ENCODE measurements at regions not wholly inside any gene's neighbourhood (a gene's known extent, or its start where the extent isn't known, plus 50 kb on each side); places are given as distances from the start of the nearest gene placed in this dataset.

DNA sequence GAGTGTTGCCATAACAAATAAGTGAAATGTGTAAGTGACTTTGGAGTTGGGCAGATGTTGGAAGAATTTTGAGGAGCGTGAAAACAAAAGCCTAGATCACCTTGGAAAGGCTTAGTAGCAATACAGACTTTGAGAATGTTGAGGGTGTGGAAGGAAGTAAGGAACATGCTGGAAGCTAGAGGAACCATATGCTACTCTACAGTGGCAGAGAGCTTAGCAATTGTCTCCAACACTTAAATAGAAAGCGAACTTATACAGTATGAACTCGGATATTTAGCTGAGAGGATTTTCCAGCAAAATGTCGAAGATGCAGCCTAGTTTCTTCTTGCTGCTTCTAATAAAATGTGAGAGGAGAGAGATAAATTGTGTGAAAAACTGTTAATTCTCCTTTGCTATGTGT, 271.2 kb downstream of the ADRA2A start:
- no peak for DNase-seq (ENCODE audit: low read depth in 2 of 2)

GRCh38 chr10:111354859-111355258, 278.0 kb downstream of the ADRA2A start:
- DNase-seq (ENCODE audit: low read depth in 2 of 2): no peak

DNA sequence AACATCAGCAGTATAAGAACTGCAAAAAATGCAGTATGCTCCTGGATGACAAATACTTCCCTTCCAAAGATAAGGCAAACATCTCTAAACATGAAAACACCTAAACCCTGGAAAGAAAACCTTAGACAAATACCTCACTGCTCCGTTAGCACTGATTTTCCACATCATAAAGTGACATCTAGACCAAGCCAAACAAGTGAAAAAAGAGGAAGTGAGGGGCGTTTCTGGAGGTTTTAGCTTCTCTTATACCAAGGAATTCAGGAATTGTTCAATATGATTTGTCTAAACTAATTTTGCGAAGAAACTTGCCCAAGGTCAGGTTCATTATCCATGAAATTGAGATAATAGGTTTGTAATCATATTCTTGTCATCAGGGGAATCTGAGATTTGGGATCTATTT, 279.7 kb downstream of the ADRA2A start:
- DNase-seq (ENCODE audit: low read depth in 2 of 2): no peak

- no peak for DNase-seq (ENCODE audit: low read depth in 2 of 2)
Observed at GRCh38 chr10:111357859-111358258, 281.0 kb downstream of the ADRA2A start.

DNA sequence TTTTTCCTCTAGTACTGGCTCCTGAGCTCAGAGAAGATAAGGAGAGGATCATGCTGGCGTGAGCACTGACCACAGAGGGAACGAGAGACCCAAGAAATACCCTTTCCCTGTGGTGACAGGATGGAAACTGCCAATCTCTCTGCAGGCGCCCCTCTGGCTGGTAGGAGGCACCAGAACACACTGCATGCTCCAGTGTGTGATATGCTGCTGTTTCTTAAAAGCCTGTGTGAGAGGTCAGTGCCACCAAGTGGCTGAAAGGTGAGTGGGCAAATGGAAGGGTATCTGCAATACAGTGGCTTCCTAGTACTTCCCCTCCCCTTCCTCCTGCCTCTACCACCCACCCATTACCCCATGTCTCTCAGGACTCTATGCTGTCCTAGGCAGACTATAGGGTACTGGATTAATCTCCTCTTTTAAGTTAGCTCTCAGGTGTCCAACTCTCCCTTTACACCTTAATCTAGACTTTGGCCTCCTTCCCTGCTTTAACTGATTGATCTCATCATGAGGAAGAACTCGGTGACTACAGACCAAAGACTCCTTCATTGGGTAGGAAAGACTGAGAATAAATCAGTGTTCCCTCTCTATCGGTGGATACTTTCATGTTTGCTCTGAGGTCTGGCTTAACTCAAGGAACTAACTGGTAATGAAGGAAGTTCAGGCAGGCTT, 283.6 kb downstream of the ADRA2A start:
- DNase-seq (ENCODE audit: low read depth in 2 of 2): no peak

DNA sequence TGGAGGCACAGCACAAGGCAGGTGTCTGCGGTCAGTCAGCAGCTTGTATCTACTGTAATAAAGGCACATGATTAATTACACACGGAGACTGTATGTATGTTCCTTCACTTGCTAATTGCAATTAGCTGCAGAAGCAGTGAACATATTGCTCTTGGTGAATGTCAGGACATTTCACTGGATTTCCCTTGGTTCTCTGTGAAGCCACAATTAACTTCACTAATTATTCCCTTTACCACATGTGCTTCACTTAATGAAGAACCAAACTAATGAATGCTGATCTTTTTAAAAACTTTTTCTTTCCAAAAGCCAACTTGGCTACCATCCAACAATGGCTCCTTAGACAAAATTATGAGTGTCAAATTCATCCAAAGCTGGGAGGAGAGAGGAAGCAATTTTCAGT, 290.7 kb downstream of the ADRA2A start:
- no peak for DNase-seq (ENCODE audit: low read depth in 2 of 2)

GRCh38 chr10:111370101-111370500, 293.3 kb downstream of the ADRA2A start:
- no peak for DNase-seq (ENCODE audit: low read depth in 2 of 2)

DNA sequence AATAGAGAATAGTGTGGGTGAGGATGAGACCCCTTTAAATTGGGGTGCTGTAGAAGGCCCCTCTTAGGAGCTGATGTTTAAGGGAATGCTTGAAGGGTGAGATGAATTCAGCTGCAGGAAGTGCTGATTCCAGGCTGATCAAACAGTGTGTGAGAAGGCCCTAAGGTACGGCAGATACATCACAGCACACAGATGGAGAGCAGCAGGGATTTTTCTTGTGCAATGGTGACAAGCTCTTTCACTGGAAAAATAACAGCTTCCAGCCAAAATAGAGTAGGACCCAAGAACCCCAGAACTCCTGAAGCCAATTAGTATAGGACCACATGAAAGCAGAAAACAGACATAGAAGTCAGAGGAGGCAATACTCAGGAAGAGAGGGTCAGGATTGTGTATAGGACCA, 296.9 kb downstream of the ADRA2A start:
- no peak for DNase-seq (ENCODE audit: low read depth in 2 of 2)

DNA sequence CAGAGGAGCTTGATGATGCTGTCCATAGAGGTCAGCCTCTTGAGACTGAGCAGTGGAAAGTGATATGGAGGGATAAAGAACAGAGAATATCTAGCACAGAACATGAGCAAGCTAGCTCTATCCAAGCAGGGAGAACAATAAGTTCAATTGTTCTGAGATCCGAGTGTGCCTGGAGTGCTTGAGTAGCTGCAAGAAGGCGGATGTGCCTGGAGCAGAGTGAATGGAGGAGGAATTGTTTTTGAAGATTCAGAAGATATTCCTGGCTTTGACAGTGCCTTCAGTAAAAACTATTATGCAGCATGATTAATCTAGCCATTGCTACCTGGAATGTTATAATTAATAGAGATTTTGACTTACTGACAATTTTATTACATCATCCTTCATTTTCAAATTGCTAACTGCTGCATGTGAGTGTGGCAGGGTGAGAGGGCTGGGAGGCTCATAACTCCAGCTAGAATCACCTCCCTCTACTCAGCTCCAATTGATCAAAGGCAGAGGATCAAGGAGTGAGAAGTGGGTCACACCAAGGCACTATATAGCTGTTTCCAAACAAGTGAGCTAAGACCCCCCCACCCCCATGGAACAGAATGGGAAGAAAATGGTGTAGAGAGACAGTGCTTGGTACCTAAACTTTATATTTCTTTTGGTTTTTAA, 302.8 kb downstream of the ADRA2A start:
- DNase-seq (ENCODE audit: low read depth in 2 of 2): no peak

- no peak for DNase-seq (ENCODE audit: low read depth in 2 of 2)
Observed at GRCh38 chr10:111384556-111384955, 307.7 kb downstream of the ADRA2A start.

GRCh38 chr10:111390813-111391563, 314.2 kb downstream of the ADRA2A start:
- DNase-seq (ENCODE audit: low read depth in 2 of 2): no peak

DNA sequence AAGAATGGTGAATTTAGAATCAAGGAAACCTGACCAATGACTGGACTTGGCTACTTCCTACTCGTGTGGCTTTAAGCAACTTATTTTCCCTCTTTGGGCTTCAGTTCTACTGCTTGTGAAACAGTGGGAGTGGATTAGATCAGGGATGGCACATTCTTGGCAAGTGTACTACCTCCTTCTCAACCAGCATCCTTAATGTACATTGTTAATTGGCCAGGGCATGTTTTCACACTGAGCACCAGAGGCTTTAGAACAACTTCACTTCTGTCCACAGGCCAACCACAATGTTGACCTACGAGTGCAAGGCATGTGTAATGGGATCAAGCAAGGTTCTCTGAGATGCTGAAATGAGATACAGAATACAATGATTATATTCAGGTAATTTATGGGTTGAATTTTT, 315.3 kb downstream of the ADRA2A start:
- no peak for DNase-seq (ENCODE audit: low read depth in 2 of 2)

GRCh38 chr10:111392910-111393309, 316.1 kb downstream of the ADRA2A start:
- no peak for DNase-seq (ENCODE audit: low read depth in 2 of 2)

DNA sequence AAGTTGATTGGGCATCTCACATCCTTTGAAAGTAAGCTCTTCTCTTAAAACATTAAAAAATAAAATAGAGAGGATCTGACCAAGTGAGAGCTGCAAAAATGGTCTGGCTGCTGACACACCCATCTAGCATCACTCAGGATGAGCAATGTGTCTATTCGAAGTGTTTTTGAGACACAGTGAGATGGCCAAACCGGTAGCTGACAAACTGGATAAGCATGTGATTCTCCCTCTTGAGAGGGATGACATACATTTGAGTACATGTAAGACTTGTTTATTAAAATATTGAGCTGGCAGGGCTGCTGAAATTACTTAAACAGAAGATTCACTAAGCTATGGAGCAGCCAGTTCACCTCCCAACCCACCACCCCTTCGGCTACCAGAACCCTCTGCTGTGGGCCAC, 333.9 kb downstream of the ADRA2A start:
- DNase-seq (ENCODE audit: low read depth in 2 of 2): no peak

DNA sequence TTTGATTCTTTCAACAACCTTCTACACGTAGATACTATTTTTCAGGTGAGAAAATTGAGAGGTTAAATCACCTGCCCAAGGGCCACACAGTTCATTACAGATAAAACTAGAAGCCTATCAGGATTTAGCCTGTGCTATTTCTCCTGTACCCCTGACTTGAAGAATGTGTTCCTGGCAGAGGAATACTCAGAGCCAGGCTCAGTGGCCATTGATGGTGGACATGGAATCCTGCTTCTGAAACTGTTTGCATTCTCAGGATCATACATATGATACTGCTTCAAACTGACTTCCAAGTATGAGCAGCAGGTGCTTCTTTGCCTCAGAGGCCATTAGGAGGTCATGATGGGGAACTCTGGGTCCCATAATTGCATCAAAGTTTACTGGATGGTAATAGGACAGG, 348.6 kb downstream of the ADRA2A start:
- DNase-seq (ENCODE audit: low read depth in 2 of 2): no peak

GRCh38 chr10:111429288-111430028, 352.6 kb downstream of the ADRA2A start:
- no peak for DNase-seq (ENCODE audit: low read depth in 2 of 2)

- DNase-seq (ENCODE audit: low read depth in 2 of 2): no peak
Observed at GRCh38 chr10:111430070-111430469, 353.2 kb downstream of the ADRA2A start.

DNA sequence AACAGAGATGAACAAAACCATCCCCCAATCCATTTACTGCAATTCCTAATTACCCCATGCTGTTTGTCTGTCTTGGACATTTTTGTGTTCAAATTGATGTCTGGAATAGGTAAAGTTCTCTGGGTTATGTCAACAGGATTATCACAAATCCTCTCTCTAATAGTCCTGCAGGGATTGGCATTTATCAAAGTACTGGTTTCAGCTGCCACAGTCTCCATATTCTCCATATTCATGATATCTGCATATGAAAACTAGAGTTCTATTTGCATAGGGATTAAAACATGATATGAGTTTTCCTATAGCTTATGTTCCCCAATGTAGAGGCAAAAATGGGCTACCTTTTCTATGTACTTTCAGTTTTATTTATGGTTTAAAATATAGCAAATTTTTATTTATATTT, 355.8 kb downstream of the ADRA2A start:
- no peak for DNase-seq (ENCODE audit: low read depth in 2 of 2)

DNA sequence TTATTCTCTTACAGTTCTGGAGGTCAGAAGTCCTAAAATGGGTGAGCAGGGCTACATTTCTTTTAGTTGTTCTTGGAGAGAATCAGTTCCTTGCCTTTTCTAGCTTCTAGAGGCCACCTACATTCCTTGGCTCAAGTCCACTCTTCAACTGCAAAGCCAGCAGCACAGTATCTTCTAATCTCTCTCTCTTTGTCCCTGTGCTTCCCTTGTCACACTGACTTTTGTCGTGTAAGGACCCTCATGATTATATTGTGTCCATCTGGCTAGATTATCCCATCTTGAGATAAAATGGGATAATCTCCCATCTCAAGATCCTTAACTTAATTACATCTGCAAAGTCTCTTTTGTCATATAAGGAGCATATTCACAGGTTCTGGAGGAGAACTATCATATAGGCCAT, 359.0 kb downstream of the ADRA2A start:
- DNase-seq (ENCODE audit: low read depth in 2 of 2): no peak

DNA sequence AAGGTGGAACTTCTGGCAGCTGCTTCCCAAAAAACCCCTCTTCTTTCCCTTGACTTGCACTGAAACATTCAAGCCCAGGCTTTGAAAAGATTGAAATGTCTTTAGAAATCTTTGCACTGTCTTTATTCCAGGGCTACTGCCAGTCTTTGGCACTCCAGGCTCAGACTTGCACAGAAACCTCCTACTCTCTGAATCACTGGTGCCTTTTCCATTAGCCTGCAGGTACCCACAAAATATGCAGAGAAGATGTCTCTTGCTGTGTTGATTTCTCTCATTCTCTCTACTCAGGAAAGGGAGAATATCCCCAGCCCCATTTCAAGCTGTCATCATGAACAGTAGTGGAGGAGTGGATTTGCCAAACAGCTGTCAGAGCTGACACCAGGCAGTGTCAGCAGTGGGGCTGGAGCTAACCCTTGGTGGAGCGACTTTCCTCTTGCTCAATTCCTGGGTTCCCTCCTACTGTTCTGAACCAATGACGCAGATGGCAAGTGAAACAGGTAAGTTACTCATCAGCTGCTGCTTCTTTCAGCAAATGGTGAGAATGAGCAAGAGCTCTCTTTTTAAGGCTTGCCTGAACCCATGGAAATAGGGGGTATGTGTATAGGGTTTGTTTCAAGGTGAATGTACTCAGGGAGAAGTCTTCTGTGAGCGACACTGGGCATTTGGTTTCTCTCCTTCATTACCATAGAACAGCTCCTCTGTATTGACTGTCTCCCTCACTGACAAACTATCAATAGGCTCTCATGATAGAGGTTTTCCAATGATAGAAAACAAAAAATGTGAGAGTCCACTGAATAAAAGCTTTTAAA, 362.4 kb downstream of the ADRA2A start:
- no peak for DNase-seq (ENCODE audit: low read depth in 2 of 2)

- DNase-seq (ENCODE audit: low read depth in 2 of 2): no peak
Observed at GRCh38 chr10:111440501-111440900, 363.7 kb downstream of the ADRA2A start.

- no peak for DNase-seq (ENCODE audit: low read depth in 2 of 2)
Observed at GRCh38 chr10:111445667-111446066, 368.8 kb downstream of the ADRA2A start.

Data from activated CD8-positive, alpha-beta memory T cell treated with anti-CD3 and anti-CD28 coated beads for 4 hours (primary cell).